ENCODE measurements at regions not wholly inside any gene's neighbourhood (a gene's known extent, or its start where the extent isn't known, plus 50 kb on each side); places are given as distances from the start of the nearest gene placed in this dataset.

DNA sequence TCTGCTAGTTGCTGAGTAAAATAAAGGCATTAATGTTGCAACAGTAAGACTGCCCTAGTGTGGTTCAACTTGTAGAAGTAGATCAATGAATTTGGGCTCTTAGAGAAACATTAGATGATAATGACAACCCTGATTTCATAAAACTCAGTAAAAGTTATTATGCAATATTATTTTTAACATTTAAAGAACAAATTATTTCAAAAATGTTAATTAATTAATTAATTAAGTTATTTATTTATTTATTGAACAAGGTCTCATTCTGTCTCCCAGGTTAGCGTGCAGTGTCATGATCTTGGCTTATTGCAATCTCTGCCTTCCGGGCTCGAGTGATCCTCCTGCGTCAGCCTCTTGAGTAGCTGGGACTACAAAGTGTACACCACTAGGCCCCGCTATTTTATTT, 1016.4 kb downstream of the VRK1 start:
- Histone ChIP-seq H3K9ac (ENCODE audit: low read length) (no peak overlapping the region), H3K4me3 (ENCODE audit: low read length) (no peak overlapping the region), H3K27me3 (ENCODE audit: control insufficient read depth, insufficient read depth, low read length) (no peaks in the 10 kb centered on the region), H3K36me3 (ENCODE audit: control insufficient read depth, insufficient read depth, low read length) (no peaks in the 10 kb centered on the region), H3K9me3 (ENCODE audit: control insufficient read depth, low read length) (no peaks in the 10 kb centered on the region), H3K4me1 (ENCODE audit: control insufficient read depth, insufficient read depth, low read length) (no peaks in the 10 kb centered on the region)

GRCh38 chr14:97820781-97821180, 1023.6 kb downstream of the VRK1 start:
- no peak overlapping the region for H3K9ac ChIP-seq (ENCODE audit: low read length)
- H3K9me3 ChIP-seq (ENCODE audit: control insufficient read depth, low read length), result no peaks in the 10 kb centered on the region
- H3K27me3 ChIP-seq (ENCODE audit: control insufficient read depth, insufficient read depth, low read length), result no peaks in the 10 kb centered on the region

DNA sequence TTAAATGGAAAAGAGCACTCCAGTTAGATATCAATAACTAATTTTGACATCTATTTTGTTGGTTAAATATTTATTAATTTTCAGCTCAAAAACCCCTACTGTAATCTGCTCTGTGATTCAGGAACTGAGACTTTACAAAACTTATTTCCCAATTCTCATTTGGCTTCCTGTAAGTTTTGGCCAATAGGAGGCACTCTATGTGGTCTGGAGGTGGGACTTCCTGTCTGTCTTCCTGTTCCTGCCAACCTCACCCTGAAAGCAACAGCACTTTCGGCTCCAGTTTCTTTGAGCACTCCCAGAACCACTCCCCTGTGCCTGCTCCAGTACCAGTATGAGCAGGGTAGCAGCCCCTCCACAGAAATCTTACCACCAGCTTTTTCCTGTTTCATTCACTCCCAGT, 1027.0 kb downstream of the VRK1 start:
- H3K4me1 ChIP-seq (ENCODE audit: control insufficient read depth, insufficient read depth, low read length), result no peaks in the 10 kb centered on the region
- H3K9me3 ChIP-seq (ENCODE audit: control insufficient read depth, low read length), result no peaks in the 10 kb centered on the region
- no peaks in the 10 kb centered on the region for H3K27me3 ChIP-seq (ENCODE audit: control insufficient read depth, insufficient read depth, low read length)
- no peaks in the 10 kb centered on the region for H3K36me3 ChIP-seq (ENCODE audit: control insufficient read depth, insufficient read depth, low read length)
- H3K9ac ChIP-seq (ENCODE audit: low read length), result no peak overlapping the region
- H3K4me3 ChIP-seq (ENCODE audit: low read length), result no peak overlapping the region

More at GRCh38 chr14:97820781-97821180, 1023.6 kb downstream of the VRK1 start:
- Histone ChIP-seq H3K4me3 (ENCODE audit: low read length) (no peak overlapping the region), H3K4me1 (ENCODE audit: control insufficient read depth, insufficient read depth, low read length) (no peaks in the 10 kb centered on the region), H3K36me3 (ENCODE audit: control insufficient read depth, insufficient read depth, low read length) (no peaks in the 10 kb centered on the region)

DNA sequence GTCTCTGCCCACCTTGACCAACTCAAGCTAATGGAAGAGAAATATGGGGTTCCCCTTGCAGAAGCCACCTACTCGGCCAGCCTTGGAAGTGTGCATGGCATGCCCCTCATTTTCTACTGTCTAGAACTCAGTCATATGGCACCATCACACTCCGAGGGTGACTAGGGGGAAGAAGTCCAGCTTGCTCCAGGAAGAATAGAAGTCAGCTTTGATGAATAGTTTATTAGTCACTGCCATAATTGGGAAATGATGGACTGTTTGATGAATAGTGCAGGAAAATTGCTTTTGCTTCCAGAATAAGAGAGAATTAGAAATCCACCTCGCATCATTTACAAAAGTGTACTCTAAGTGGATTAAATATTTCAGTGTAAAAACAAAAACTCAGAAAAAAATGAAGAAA, 1030.6 kb downstream of the VRK1 start:
- no peaks in the 10 kb centered on the region for H3K9me3 ChIP-seq (ENCODE audit: control insufficient read depth, low read length)
- no peaks in the 10 kb centered on the region for H3K36me3 ChIP-seq (ENCODE audit: control insufficient read depth, insufficient read depth, low read length)
- H3K27me3 ChIP-seq (ENCODE audit: control insufficient read depth, insufficient read depth, low read length), result no peaks in the 10 kb centered on the region
- no peaks in the 10 kb centered on the region for H3K4me1 ChIP-seq (ENCODE audit: control insufficient read depth, insufficient read depth, low read length)
- H3K9ac ChIP-seq (ENCODE audit: low read length), result no peak overlapping the region
- no peak overlapping the region for H3K4me3 ChIP-seq (ENCODE audit: low read length)

- Histone ChIP-seq H3K9ac (ENCODE audit: low read length) (no peak overlapping the region), H3K9me3 (ENCODE audit: control insufficient read depth, low read length) (no peaks in the 10 kb centered on the region), H3K36me3 (ENCODE audit: control insufficient read depth, insufficient read depth, low read length) (no peaks in the 10 kb centered on the region), H3K27me3 (ENCODE audit: control insufficient read depth, insufficient read depth, low read length) (no peaks in the 10 kb centered on the region), H3K4me1 (ENCODE audit: control insufficient read depth, insufficient read depth, low read length) (no peaks in the 10 kb centered on the region), H3K4me3 (ENCODE audit: low read length) (no peak overlapping the region)
These were observed 1035.6 kb downstream of the VRK1 start for GRCh38 chr14:97832776-97833175.

DNA sequence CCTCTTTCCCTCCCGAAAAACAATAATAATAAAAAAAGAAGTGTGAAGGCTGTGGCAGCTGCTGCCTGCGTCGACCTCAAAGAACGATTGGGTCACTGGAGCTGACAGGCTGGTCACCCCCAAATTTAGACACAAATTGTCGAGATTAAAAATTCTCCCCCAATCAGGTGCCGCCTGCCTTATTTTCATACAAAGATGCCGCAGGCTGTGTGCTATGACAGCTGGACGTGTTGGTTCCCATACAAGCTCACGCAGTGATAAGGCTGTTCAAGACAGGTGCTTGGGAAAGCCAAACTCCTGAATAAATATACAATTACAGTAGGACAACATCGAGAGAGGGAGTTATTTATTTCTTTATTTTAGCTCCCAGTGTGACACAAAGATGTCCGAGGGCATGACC, 1041.8 kb downstream of the VRK1 start:
- H3K9me3 ChIP-seq (ENCODE audit: control insufficient read depth, low read length), result no peaks in the 10 kb centered on the region
- H3K27me3 ChIP-seq (ENCODE audit: control insufficient read depth, insufficient read depth, low read length), result no peaks in the 10 kb centered on the region
- no peak overlapping the region for H3K9ac ChIP-seq (ENCODE audit: low read length)
- no peak overlapping the region for H3K4me3 ChIP-seq (ENCODE audit: low read length)
- no peaks in the 10 kb centered on the region for H3K4me1 ChIP-seq (ENCODE audit: control insufficient read depth, insufficient read depth, low read length)
- H3K36me3 ChIP-seq (ENCODE audit: control insufficient read depth, insufficient read depth, low read length), result no peaks in the 10 kb centered on the region

DNA sequence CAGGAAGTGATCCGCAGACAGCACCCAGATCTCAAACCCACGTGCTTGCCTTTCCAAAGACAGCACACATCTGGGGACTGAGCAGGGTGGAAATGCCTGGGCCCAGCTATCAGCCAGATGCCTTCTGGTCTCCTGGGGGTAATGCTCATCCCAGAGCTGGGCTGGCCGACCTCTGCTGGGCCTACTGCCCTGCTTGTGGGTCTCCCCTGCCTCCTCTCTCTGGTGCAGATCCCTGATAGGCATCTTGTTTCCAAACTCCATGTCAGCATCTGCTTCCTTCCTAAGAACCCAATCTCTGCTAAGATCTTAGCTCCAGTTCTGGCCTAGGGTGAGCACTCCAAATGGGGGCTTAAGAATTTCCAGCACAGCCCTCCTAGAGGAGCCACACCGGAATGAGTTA, 1043.0 kb downstream of the VRK1 start:
- Histone ChIP-seq H3K9ac (ENCODE audit: low read length) (no peak overlapping the region), H3K4me3 (ENCODE audit: low read length) (no peak overlapping the region), H3K9me3 (ENCODE audit: control insufficient read depth, low read length) (no peaks in the 10 kb centered on the region), H3K27me3 (ENCODE audit: control insufficient read depth, insufficient read depth, low read length) (no peaks in the 10 kb centered on the region), H3K36me3 (ENCODE audit: control insufficient read depth, insufficient read depth, low read length) (no peaks in the 10 kb centered on the region), H3K4me1 (ENCODE audit: control insufficient read depth, insufficient read depth, low read length) (no peaks in the 10 kb centered on the region)

GRCh38 chr14:97841762-97842161, 1044.6 kb downstream of the VRK1 start:
- H3K27me3 ChIP-seq (ENCODE audit: control insufficient read depth, insufficient read depth, low read length), result no peaks in the 10 kb centered on the region
- H3K9ac ChIP-seq (ENCODE audit: low read length), result no peak overlapping the region
- no peaks in the 10 kb centered on the region for H3K4me1 ChIP-seq (ENCODE audit: control insufficient read depth, insufficient read depth, low read length)
- H3K4me3 ChIP-seq (ENCODE audit: low read length), result no peak overlapping the region
- no peaks in the 10 kb centered on the region for H3K9me3 ChIP-seq (ENCODE audit: control insufficient read depth, low read length)
- no peaks in the 10 kb centered on the region for H3K36me3 ChIP-seq (ENCODE audit: control insufficient read depth, insufficient read depth, low read length)

DNA sequence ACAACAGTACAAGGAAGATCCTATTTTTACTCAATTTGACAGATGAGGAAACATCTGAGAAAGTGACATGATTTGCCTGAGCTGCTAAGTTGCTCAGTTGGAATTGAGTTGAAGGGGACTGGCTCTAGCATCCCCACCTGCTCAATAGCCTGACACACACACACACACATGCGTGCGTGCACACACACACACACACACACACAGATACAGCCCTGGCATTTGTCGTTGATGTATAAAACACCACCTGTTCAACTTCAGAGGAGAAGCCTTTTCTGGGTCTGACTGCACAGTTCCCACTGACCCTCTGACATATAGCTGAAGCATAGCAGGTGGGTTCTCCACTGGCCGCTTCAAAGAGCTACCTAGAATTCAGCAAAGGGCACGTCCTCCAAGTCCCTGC, 1045.9 kb downstream of the VRK1 start:
- Histone ChIP-seq H3K4me3 (ENCODE audit: low read length) (no peak overlapping the region), H3K36me3 (ENCODE audit: control insufficient read depth, insufficient read depth, low read length) (no peaks in the 10 kb centered on the region), H3K4me1 (ENCODE audit: control insufficient read depth, insufficient read depth, low read length) (no peaks in the 10 kb centered on the region), H3K9me3 (ENCODE audit: control insufficient read depth, low read length) (no peaks in the 10 kb centered on the region), H3K9ac (ENCODE audit: low read length) (no peak overlapping the region), H3K27me3 (ENCODE audit: control insufficient read depth, insufficient read depth, low read length) (no peaks in the 10 kb centered on the region)

GRCh38 chr14:97844042-97844441, 1046.9 kb downstream of the VRK1 start:
- no peaks in the 10 kb centered on the region for H3K9me3 ChIP-seq (ENCODE audit: control insufficient read depth, low read length)
- H3K4me3 ChIP-seq (ENCODE audit: low read length), result no peak overlapping the region
- no peak overlapping the region for H3K9ac ChIP-seq (ENCODE audit: low read length)
- no peaks in the 10 kb centered on the region for H3K36me3 ChIP-seq (ENCODE audit: control insufficient read depth, insufficient read depth, low read length)
- H3K27me3 ChIP-seq (ENCODE audit: control insufficient read depth, insufficient read depth, low read length), result no peaks in the 10 kb centered on the region
- no peaks in the 10 kb centered on the region for H3K4me1 ChIP-seq (ENCODE audit: control insufficient read depth, insufficient read depth, low read length)

DNA sequence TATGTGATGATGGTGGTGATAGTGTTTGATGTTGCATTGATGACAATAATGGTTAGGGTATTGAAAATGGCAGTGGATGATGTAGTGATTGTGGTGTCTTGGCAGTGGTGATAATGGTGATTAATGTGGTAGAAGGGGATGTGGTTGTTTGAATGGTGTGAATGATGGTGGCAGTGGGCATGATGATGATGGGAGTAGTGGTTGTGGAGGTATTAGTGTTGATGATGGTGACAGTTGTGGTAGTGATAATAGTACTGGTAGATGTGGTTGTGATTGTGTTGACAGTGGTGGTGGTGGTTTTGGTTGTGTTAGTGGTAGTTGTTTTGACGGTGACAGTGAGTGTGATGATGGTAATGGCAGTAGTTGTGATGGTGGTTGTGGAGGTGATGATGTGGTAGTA, 1049.0 kb downstream of the VRK1 start:
- Histone ChIP-seq H3K36me3 (ENCODE audit: control insufficient read depth, insufficient read depth, low read length) (no peaks in the 10 kb centered on the region), H3K9me3 (ENCODE audit: control insufficient read depth, low read length) (no peaks in the 10 kb centered on the region), H3K9ac (ENCODE audit: low read length) (no peak overlapping the region), H3K27me3 (ENCODE audit: control insufficient read depth, insufficient read depth, low read length) (no peaks in the 10 kb centered on the region), H3K4me3 (ENCODE audit: low read length) (no peak overlapping the region), H3K4me1 (ENCODE audit: control insufficient read depth, insufficient read depth, low read length) (no peaks in the 10 kb centered on the region)

DNA sequence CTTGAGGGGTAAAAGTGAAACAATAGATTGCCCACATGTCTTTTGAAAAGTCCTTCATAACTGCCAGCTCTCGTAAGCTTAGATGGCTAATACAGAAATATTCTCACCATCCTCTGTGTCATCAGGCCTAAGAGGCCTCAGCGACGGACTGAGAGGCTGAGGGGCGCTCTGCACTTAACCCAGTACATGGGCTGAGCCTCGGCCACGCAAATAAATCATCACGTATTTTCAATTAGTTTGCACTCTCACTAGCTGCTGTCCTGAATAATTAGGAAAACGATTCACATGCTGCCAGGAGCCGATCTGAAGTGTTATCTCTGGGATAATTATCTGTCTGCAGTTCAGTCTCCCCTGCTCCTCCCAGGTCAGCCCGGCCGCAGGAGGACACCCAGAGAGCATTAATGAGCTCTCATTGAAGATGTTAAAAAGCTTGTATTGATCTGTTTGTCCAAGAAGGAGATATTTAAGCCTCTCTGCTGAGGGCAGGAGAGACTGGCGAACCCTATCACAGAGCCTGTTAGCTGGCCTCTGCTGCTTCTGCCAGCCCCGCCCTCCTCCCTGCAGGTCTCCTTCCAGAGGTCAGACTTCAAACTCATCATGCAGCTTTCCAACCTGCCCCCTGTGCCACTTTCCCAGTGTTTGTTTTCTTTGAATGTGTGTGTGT, 1051.3 kb downstream of the VRK1 start:
- H3K9me3 ChIP-seq (ENCODE audit: control insufficient read depth, low read length), result no peaks in the 10 kb centered on the region
- H3K27me3 ChIP-seq (ENCODE audit: control insufficient read depth, insufficient read depth, low read length), result no peaks in the 10 kb centered on the region

GRCh38 chr14:97850466-97850865, 1053.3 kb downstream of the VRK1 start:
- no peaks in the 10 kb centered on the region for H3K9me3 ChIP-seq (ENCODE audit: control insufficient read depth, low read length)
- H3K36me3 ChIP-seq (ENCODE audit: control insufficient read depth, insufficient read depth, low read length), result no peaks in the 10 kb centered on the region
- no peak overlapping the region for H3K9ac ChIP-seq (ENCODE audit: low read length)
- H3K4me1 ChIP-seq (ENCODE audit: control insufficient read depth, insufficient read depth, low read length), result no peaks in the 10 kb centered on the region
- no peaks in the 10 kb centered on the region for H3K27me3 ChIP-seq (ENCODE audit: control insufficient read depth, insufficient read depth, low read length)
- no peak overlapping the region for H3K4me3 ChIP-seq (ENCODE audit: low read length)

More for the DNA sequence above, 1051.3 kb downstream of the VRK1 start:
- no peaks in the 10 kb centered on the region for H3K36me3 ChIP-seq (ENCODE audit: control insufficient read depth, insufficient read depth, low read length)
- H3K4me3 ChIP-seq (ENCODE audit: low read length), result no peak overlapping the region
- H3K4me1 ChIP-seq (ENCODE audit: control insufficient read depth, insufficient read depth, low read length), result no peaks in the 10 kb centered on the region
- H3K9ac ChIP-seq (ENCODE audit: low read length), result no peak overlapping the region

Measured in mucosa of stomach (tissue), 1 donor.